ENCODE measurements at regions not wholly inside any gene's neighbourhood (a gene's known extent, or its start where the extent isn't known, plus 50 kb on each side); places are given as distances from the start of the nearest gene placed in this dataset.

- FAIRE-seq (no peak), DNase-seq (ENCODE audit: low read depth in 1 of 2, low spot score in 1 of 2) (no peak), ATAC-seq (no peak)
- ChIA-PET CTCF (no interaction called here), POLR2A (no interaction called here)
- H3K4me1 ChIP-seq = no peaks in the 10 kb centered on the region
- H3K4me3 ChIP-seq = no peak overlapping the region
- TF ChIP-seq PBX3 (IDR thresholded peaks at IDR 0.05) = no peak
- no peak for TF ChIP-seq JUN (IDR thresholded peaks at IDR 0.05)
- TF ChIP-seq NFE2L2 (conservative IDR thresholded peaks at IDR 0.05; ENCODE audit: low read length) = no peak
- TF ChIP-seq MAX (IDR thresholded peaks at IDR 0.05) = no peak
- TF ChIP-seq ELK1 (IDR thresholded peaks at IDR 0.05; ENCODE audit: low read depth, low read length) = no peak
- TF ChIP-seq RNF2 (IDR thresholded peaks at IDR 0.05; ENCODE audit: borderline replicate concordance, low read depth) = no peak
- TF ChIP-seq FOXS1 (CRISPR knock-in tag; IDR thresholded peaks at IDR 0.05) = no peak
- TF ChIP-seq ATOH8 (CRISPR knock-in tag; IDR thresholded peaks at IDR 0.05; ENCODE audit: low read depth) = no peak
- TF ChIP-seq EHMT2 (IDR thresholded peaks at IDR 0.05; ENCODE audit: low read depth) = no peak
- TF ChIP-seq RAD21 (conservative IDR thresholded peaks at IDR 0.05 in 1 of 2, IDR thresholded peaks at IDR 0.05 in 1 of 2) = no peak
- no peak for TF ChIP-seq MAFK (IDR thresholded peaks at IDR 0.05; ENCODE audit: partially characterized antibody)
- TF ChIP-seq CBX2 (IDR thresholded peaks at IDR 0.05; ENCODE audit: borderline replicate concordance, low read depth) = no peak
- TF ChIP-seq JUNB (IDR thresholded peaks at IDR 0.05) = no peak
- TF ChIP-seq RCOR1 (IDR thresholded peaks at IDR 0.05; ENCODE audit: low read depth, low read length) = no peak
- no peak overlapping the region for H3K4me2 ChIP-seq
- no peaks in the 10 kb centered on the region for H3K9me3 ChIP-seq
- no peak overlapping the region for H3K27ac ChIP-seq
- 61% methylated on average over 4 of the region's 4 CpGs for WGBS (ENCODE audit: missing lambda C conversion rate)
Measured at GRCh38 chr3:167918008-167918596, 177.6 kb downstream of the GOLIM4 start.

GRCh38 chr3:167913219-167913835 lies 177.8 kb downstream of the SERPINI1 start:
- WGBS (ENCODE audit: missing lambda C conversion rate) = 46% methylated on average over 4 of the region's 4 CpGs
- Histone ChIP-seq H3K4me2 (no peak overlapping the region), H3K4me1 (no peaks in the 10 kb centered on the region), H3K27ac (no peak overlapping the region), H3K4me3 (no peak overlapping the region), H3K9me3 (no peaks in the 10 kb centered on the region)
- FAIRE-seq (no peak), DNase-seq (ENCODE audit: low read depth in 1 of 2, low spot score in 1 of 2) (peak; percentile 2 to 5), ATAC-seq (peak; percentile 65 to 68; a peak in 4 of 6 replicates)
- POLR2A ChIA-PET = no interaction called here
- TF ChIP-seq RNF2 (IDR thresholded peaks at IDR 0.05; ENCODE audit: borderline replicate concordance, low read depth) (no peak), CHD2 (IDR thresholded peaks at IDR 0.05; ENCODE audit: low read length, partially characterized antibody) (no peak), NPAS2 (CRISPR knock-in tag; IDR thresholded peaks at IDR 0.05; ENCODE audit: borderline replicate concordance) (no peak), PHF8 (IDR thresholded peaks at IDR 0.05; ENCODE audit: borderline replicate concordance, low read depth) (no peak), HEYL (CRISPR knock-in tag; IDR thresholded peaks at IDR 0.05) (no peak), CBX2 (IDR thresholded peaks at IDR 0.05; ENCODE audit: borderline replicate concordance, low read depth) (no peak), BCL3 (IDR thresholded peaks at IDR 0.05) (no peak), E2F6 (IDR thresholded peaks at IDR 0.05; ENCODE audit: borderline replicate concordance, low read depth) (no peak), POLR2AphosphoS2 (conservative IDR thresholded peaks at IDR 0.05; ENCODE audit: low read length) (no peak), ZFP36 (IDR thresholded peaks at IDR 0.05; ENCODE audit: borderline replicate concordance, partially characterized antibody) (no peak), MYC (IDR thresholded peaks at IDR 0.05; ENCODE audit: borderline replicate concordance, low read length) (no peak), SMC3 (IDR thresholded peaks at IDR 0.05) (no peak), KDM1A (IDR thresholded peaks at IDR 0.05; ENCODE audit: low read depth) (no peak), FOXS1 (CRISPR knock-in tag; IDR thresholded peaks at IDR 0.05) (no peak), JUNB (IDR thresholded peaks at IDR 0.05) (no peak), HDAC2 (IDR thresholded peaks at IDR 0.05) (no peak), EHMT2 (IDR thresholded peaks at IDR 0.05; ENCODE audit: low read depth) (no peak), FOSL2 (IDR thresholded peaks at IDR 0.05) (no peak), FOSL2 (CRISPR knock-in tag; IDR thresholded peaks at IDR 0.05) (no peak), NR3C1 (IDR thresholded peaks at IDR 0.05) (no peak)
- CTCF ChIA-PET = no interaction called here
